ENCODE measurements at regions not wholly inside any gene's neighbourhood (a gene's known extent, or its start where the extent isn't known, plus 50 kb on each side); places are given as distances from the start of the nearest gene placed in this dataset.

- TF ChIP-seq, protein P1, sequence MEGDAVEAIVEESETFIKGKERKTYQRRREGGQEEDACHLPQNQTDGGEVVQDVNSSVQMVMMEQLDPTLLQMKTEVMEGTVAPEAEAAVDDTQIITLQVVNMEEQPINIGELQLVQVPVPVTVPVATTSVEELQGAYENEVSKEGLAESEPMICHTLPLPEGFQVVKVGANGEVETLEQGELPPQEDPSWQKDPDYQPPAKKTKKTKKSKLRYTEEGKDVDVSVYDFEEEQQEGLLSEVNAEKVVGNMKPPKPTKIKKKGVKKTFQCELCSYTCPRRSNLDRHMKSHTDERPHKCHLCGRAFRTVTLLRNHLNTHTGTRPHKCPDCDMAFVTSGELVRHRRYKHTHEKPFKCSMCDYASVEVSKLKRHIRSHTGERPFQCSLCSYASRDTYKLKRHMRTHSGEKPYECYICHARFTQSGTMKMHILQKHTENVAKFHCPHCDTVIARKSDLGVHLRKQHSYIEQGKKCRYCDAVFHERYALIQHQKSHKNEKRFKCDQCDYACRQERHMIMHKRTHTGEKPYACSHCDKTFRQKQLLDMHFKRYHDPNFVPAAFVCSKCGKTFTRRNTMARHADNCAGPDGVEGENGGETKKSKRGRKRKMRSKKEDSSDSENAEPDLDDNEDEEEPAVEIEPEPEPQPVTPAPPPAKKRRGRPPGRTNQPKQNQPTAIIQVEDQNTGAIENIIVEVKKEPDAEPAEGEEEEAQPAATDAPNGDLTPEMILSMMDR (IDR thresholded peaks at IDR 0.05; ENCODE audit: insufficient read depth, low read length), result no peak
- TF ChIP-seq, protein P2, sequence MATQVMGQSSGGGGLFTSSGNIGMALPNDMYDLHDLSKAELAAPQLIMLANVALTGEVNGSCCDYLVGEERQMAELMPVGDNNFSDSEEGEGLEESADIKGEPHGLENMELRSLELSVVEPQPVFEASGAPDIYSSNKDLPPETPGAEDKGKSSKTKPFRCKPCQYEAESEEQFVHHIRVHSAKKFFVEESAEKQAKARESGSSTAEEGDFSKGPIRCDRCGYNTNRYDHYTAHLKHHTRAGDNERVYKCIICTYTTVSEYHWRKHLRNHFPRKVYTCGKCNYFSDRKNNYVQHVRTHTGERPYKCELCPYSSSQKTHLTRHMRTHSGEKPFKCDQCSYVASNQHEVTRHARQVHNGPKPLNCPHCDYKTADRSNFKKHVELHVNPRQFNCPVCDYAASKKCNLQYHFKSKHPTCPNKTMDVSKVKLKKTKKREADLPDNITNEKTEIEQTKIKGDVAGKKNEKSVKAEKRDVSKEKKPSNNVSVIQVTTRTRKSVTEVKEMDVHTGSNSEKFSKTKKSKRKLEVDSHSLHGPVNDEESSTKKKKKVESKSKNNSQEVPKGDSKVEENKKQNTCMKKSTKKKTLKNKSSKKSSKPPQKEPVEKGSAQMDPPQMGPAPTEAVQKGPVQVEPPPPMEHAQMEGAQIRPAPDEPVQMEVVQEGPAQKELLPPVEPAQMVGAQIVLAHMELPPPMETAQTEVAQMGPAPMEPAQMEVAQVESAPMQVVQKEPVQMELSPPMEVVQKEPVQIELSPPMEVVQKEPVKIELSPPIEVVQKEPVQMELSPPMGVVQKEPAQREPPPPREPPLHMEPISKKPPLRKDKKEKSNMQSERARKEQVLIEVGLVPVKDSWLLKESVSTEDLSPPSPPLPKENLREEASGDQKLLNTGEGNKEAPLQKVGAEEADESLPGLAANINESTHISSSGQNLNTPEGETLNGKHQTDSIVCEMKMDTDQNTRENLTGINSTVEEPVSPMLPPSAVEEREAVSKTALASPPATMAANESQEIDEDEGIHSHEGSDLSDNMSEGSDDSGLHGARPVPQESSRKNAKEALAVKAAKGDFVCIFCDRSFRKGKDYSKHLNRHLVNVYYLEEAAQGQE (IDR thresholded peaks at IDR 0.05; ENCODE audit: insufficient replicate concordance, low read depth), result no peak
- TF ChIP-seq SPI1 (IDR thresholded peaks at IDR 0.05; ENCODE audit: borderline replicate concordance, low read depth) (no peak), GABPA (IDR thresholded peaks at IDR 0.05; ENCODE audit: low read depth) (no peak)
Observed at GRCh38 chr5:24232929-24233498, 411.8 kb downstream of the CDH10 start.

Measured in HL-60 (cell line).